ENCODE measurements at regions not wholly inside any gene's neighbourhood (a gene's known extent, or its start where the extent isn't known, plus 50 kb on each side); places are given as distances from the start of the nearest gene placed in this dataset.

DNA sequence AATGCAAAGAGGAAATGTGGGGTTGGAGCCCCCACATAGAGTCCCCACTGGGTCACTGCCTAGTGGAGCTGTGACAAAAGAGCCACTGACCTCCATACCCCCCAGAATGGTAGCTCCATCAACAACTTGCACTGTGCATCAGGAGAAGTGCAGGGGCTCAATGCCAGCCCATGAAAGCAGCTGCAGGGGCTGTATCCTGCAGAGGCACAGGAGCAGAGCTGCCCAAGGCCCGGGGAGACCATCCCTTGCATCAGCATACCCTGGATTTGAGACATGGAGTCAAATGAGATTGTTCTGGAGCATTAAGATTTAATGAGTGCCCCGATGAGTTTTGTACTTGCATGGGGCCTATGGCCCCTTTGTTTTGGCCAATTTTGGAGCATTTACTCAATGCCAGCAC is 1023.6 kb downstream of the VRK1 start:
- WGBS, 3 donors: 20 to 29% (median 26%) methylated on average over 2 of the region's 2 CpGs
- Histone ChIP-seq H3K36me3 (ENCODE audit: insufficient read depth in 1 of 2, low read depth in 1 of 2) (no peaks in the 10 kb centered on the region), H3K4me1 (no peaks in the 10 kb centered on the region), H3K9me3 (no peaks in the 10 kb centered on the region), H3K27ac (no peak overlapping the region), H3K4me3 (no peak overlapping the region), H3K27me3 (ENCODE audit: insufficient read depth in 3 of 3, low read length in 2 of 3) (no peaks in the 10 kb centered on the region)
- no peak for ATAC-seq
- TF ChIP-seq, protein P1, sequence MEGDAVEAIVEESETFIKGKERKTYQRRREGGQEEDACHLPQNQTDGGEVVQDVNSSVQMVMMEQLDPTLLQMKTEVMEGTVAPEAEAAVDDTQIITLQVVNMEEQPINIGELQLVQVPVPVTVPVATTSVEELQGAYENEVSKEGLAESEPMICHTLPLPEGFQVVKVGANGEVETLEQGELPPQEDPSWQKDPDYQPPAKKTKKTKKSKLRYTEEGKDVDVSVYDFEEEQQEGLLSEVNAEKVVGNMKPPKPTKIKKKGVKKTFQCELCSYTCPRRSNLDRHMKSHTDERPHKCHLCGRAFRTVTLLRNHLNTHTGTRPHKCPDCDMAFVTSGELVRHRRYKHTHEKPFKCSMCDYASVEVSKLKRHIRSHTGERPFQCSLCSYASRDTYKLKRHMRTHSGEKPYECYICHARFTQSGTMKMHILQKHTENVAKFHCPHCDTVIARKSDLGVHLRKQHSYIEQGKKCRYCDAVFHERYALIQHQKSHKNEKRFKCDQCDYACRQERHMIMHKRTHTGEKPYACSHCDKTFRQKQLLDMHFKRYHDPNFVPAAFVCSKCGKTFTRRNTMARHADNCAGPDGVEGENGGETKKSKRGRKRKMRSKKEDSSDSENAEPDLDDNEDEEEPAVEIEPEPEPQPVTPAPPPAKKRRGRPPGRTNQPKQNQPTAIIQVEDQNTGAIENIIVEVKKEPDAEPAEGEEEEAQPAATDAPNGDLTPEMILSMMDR (IDR thresholded peaks at IDR 0.05): no peak
- DNase-seq: no peak
- intact Hi-C loops (cut with DNase I): no loop called here

DNA sequence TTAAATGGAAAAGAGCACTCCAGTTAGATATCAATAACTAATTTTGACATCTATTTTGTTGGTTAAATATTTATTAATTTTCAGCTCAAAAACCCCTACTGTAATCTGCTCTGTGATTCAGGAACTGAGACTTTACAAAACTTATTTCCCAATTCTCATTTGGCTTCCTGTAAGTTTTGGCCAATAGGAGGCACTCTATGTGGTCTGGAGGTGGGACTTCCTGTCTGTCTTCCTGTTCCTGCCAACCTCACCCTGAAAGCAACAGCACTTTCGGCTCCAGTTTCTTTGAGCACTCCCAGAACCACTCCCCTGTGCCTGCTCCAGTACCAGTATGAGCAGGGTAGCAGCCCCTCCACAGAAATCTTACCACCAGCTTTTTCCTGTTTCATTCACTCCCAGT is 1027.0 kb downstream of the VRK1 start:
- Histone ChIP-seq H3K4me1 (no peaks in the 10 kb centered on the region), H3K9me3 (no peaks in the 10 kb centered on the region), H3K27ac (no peak overlapping the region), H3K36me3 (ENCODE audit: insufficient read depth in 1 of 2, low read depth in 1 of 2) (no peaks in the 10 kb centered on the region), H3K4me3 (no peak overlapping the region), H3K27me3 (ENCODE audit: insufficient read depth in 3 of 3, low read length in 2 of 3) (no peaks in the 10 kb centered on the region)
- no peak for ATAC-seq
- intact Hi-C loops (cut with DNase I): no loop called here
- TF ChIP-seq, protein P1 (IDR thresholded peaks at IDR 0.05): no peak
- no peak for DNase-seq
- 0 to 38% (median 5%) methylated on average over 1 of the region's 1 CpG for WGBS, 3 donors

DNA sequence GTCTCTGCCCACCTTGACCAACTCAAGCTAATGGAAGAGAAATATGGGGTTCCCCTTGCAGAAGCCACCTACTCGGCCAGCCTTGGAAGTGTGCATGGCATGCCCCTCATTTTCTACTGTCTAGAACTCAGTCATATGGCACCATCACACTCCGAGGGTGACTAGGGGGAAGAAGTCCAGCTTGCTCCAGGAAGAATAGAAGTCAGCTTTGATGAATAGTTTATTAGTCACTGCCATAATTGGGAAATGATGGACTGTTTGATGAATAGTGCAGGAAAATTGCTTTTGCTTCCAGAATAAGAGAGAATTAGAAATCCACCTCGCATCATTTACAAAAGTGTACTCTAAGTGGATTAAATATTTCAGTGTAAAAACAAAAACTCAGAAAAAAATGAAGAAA is 1030.6 kb downstream of the VRK1 start:
- no peaks in the 10 kb centered on the region for H3K27me3 ChIP-seq (ENCODE audit: insufficient read depth in 3 of 3, low read length in 2 of 3)
- WGBS, 3 donors: 76 to 83% (median 76%) methylated on average over 3 of the region's 3 CpGs
- H3K4me1 ChIP-seq: no peaks in the 10 kb centered on the region
- no peak for ATAC-seq
- TF ChIP-seq, protein P1 (IDR thresholded peaks at IDR 0.05): no peak
- intact Hi-C loops (cut with DNase I): no loop called here
- H3K36me3 ChIP-seq (ENCODE audit: insufficient read depth in 1 of 2, low read depth in 1 of 2): no peaks in the 10 kb centered on the region
- no peaks in the 10 kb centered on the region for H3K9me3 ChIP-seq
- H3K27ac ChIP-seq: no peak overlapping the region
- DNase-seq: no peak
- H3K4me3 ChIP-seq: no peak overlapping the region

DNA sequence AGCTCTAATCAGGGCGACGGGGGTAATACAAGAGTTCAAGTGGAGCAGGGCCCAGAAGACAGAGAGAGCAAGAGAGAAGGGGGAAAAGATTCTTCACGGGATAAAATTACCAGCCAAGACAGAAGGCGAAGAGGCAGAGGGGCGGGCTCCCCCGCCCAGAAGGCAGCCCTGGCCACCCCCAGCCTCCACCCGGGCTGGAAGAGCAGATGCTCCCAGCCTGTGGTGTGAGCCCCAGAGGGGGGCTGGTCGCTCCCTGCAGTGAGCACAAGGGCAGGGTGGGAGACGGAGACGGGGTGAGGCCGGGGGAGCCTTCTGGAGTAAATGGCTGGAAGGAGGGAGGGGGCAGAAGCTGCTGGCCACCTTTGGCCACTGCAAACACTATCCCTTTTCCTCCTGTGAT is 1035.6 kb downstream of the VRK1 start:
- TF ChIP-seq, protein P1 (IDR thresholded peaks at IDR 0.05): no peak
- H3K27me3 ChIP-seq (ENCODE audit: insufficient read depth in 3 of 3, low read length in 2 of 3): no peaks in the 10 kb centered on the region
- DNase-seq (no peak), ATAC-seq (no peak)
- H3K27ac ChIP-seq: no peak overlapping the region
- H3K36me3 ChIP-seq (ENCODE audit: insufficient read depth in 1 of 2, low read depth in 1 of 2): no peaks in the 10 kb centered on the region
- H3K4me3 ChIP-seq: no peak overlapping the region
- intact Hi-C loops (cut with DNase I): no loop called here
- no peaks in the 10 kb centered on the region for H3K4me1 ChIP-seq
- H3K9me3 ChIP-seq: no peaks in the 10 kb centered on the region
- WGBS, 3 donors: 49 to 63% (median 61%) methylated on average over 11 of the region's 11 CpGs

DNA sequence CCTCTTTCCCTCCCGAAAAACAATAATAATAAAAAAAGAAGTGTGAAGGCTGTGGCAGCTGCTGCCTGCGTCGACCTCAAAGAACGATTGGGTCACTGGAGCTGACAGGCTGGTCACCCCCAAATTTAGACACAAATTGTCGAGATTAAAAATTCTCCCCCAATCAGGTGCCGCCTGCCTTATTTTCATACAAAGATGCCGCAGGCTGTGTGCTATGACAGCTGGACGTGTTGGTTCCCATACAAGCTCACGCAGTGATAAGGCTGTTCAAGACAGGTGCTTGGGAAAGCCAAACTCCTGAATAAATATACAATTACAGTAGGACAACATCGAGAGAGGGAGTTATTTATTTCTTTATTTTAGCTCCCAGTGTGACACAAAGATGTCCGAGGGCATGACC is 1041.8 kb downstream of the VRK1 start:
- ATAC-seq (no peak), DNase-seq (no peak)
- TF ChIP-seq, protein P1 (IDR thresholded peaks at IDR 0.05): no peak
- H3K4me1 ChIP-seq: no peaks in the 10 kb centered on the region
- intact Hi-C loops (cut with DNase I): no loop called here
- 35 to 44% (median 37%) methylated on average over 11 of the region's 11 CpGs for WGBS, 3 donors
- H3K27ac ChIP-seq: no peak overlapping the region
- peaks cover 0 to 6% (median 2%) of the 10 kb centered on the region in 3 donors for H3K27me3 ChIP-seq (ENCODE audit: insufficient read depth in 3 of 3, low read length in 2 of 3)
- H3K4me3 ChIP-seq: no peak overlapping the region
- H3K36me3 ChIP-seq (ENCODE audit: insufficient read depth in 1 of 2, low read depth in 1 of 2): no peaks in the 10 kb centered on the region
- H3K9me3 ChIP-seq: no peaks in the 10 kb centered on the region

All from psoas muscle (tissue), 7 donors.